ENCODE measurements at regions not wholly inside any gene's neighbourhood (a gene's known extent, or its start where the extent isn't known, plus 50 kb on each side); places are given as distances from the start of the nearest gene placed in this dataset.

DNA sequence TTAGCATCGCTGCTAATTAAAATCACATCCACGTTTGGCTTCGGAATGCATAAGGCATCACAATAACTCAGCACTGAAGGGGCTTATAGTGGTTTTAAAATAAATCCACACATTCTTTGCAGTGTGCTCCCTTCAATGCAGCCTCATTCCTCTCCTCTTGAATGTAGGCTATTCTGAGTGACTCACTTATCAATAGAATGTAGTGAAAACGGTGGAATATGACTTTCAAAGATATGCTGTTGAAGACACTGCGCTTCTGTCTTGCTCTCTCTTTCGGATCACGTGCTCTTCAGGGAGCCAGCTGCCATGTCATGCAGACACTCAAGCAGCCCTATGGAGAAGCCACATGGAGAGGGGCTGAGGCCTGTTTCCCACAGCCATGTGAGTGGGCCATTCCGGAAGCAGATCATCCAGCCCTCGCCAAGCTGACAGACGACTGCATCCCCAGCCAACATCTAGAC, 87.4 kb downstream of the CRYGS start:
- TF ChIP-seq, protein P1, sequence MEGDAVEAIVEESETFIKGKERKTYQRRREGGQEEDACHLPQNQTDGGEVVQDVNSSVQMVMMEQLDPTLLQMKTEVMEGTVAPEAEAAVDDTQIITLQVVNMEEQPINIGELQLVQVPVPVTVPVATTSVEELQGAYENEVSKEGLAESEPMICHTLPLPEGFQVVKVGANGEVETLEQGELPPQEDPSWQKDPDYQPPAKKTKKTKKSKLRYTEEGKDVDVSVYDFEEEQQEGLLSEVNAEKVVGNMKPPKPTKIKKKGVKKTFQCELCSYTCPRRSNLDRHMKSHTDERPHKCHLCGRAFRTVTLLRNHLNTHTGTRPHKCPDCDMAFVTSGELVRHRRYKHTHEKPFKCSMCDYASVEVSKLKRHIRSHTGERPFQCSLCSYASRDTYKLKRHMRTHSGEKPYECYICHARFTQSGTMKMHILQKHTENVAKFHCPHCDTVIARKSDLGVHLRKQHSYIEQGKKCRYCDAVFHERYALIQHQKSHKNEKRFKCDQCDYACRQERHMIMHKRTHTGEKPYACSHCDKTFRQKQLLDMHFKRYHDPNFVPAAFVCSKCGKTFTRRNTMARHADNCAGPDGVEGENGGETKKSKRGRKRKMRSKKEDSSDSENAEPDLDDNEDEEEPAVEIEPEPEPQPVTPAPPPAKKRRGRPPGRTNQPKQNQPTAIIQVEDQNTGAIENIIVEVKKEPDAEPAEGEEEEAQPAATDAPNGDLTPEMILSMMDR (IDR thresholded peaks at IDR 0.05; ENCODE audit: insufficient read depth, low read length), result no peak
- no peak overlapping the region for H3K4me3 ChIP-seq (ENCODE audit: low read depth, low read length)
- DNase-seq (ENCODE audit: low read depth), result no peak

DNA sequence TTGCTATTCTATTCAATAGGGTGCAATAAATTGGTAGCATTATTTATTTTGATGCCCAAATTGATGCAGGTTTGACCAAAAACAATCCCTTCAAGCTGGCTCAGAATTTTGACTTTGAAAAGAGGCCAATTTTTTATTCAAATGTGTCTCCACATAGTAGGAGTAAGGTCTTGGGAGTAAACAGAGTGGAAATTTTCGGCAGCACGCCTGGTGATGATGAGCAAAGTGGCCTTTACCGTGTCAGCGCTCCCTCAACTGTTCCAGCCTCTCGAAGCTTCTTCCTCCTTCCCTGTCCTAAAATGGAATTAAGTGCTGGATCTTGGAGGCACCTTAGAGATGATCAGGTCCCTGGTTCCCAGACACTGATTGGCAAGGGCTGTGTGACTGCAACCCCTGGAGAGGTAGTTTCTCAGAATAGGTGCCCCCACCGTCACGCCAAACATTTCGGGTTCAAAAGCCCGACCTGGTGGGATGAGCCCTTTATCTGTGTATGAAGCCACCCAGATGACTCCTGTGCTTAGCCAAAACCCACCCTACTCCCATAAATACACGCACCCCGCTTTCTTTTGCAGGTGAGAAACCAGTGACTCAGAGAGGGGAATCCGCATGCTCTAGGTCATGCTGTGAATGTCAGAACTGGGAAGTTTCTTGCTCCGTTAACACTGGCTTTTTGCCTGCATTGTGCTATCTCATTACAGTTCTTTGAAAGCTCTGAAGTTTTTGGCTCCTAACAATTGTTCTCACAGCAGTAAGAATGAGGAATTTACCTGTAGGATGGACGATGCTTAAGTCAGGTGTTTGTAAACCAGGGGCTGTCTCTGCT, 89.1 kb downstream of the CRYGS start:
- TF ChIP-seq, protein P1 (IDR thresholded peaks at IDR 0.05; ENCODE audit: insufficient read depth, low read length), result no peak
- no peak overlapping the region for H3K4me3 ChIP-seq (ENCODE audit: low read depth, low read length)
- no peak for DNase-seq (ENCODE audit: low read depth)

- no peak overlapping the region for H3K4me3 ChIP-seq (ENCODE audit: low read depth, low read length)
- TF ChIP-seq, protein P1 (IDR thresholded peaks at IDR 0.05; ENCODE audit: insufficient read depth, low read length), result no peak
- DNase-seq (ENCODE audit: low read depth), result no peak
Measured at GRCh38 chr3:186453531-186453930, 90.6 kb downstream of the CRYGS start.

GRCh38 chr3:186452517-186452916, 90.5 kb upstream of the DGKG start:
- H3K4me3 ChIP-seq (ENCODE audit: low read depth, low read length), result no peak overlapping the region
- peak; percentile 73 for DNase-seq (ENCODE audit: low read depth)
- TF ChIP-seq, protein P1 (IDR thresholded peaks at IDR 0.05; ENCODE audit: insufficient read depth, low read length), result no peak

DNA sequence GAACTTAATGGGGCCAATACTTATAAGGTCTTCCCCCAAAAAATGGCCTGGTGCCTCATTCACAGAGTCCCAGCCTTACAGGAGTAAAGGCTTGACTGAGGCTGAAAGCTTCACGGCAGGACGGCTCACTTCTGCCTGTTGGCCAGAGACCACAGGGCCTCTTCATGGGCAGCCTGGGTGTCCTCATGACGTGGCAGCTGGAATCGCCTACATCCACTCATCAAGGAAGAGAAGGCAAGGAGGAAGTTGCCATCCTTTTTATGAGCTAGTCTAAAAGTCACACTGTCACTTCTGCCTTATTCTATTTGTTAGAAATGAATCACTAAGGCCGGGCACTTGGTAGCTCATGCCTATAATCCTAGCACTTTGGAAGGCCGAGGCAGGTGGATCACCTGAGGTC, 89.3 kb upstream of the DGKG start:
- no peak overlapping the region for H3K4me3 ChIP-seq (ENCODE audit: low read depth, low read length)
- TF ChIP-seq, protein P1 (IDR thresholded peaks at IDR 0.05; ENCODE audit: insufficient read depth, low read length), result no peak
- no peak for DNase-seq (ENCODE audit: low read depth)

GRCh38 chr3:186444974-186445373, 82.9 kb upstream of the DGKG start:
- no peak for DNase-seq (ENCODE audit: low read depth)
- no peak overlapping the region for H3K4me3 ChIP-seq (ENCODE audit: low read depth, low read length)
- TF ChIP-seq, protein P1 (IDR thresholded peaks at IDR 0.05; ENCODE audit: insufficient read depth, low read length), result no peak

All from fibroblast of the aortic adventitia (primary cell).